K562 (cell line): ENCODE measurements at regions not wholly inside any gene's neighbourhood (a gene's known extent, or its start where the extent isn't known, plus 50 kb on each side); places are given as distances from the start of the nearest gene placed in this dataset.

Source experiments
- DNMT1 ChIP-seq: fragments of 450-650 bp; IDR thresholded peaks from 2 replicates; pipeline ENCODE4 v1.6.1; 2016; ENCODE audit warnings: antibody characterized with exemption, mild to moderate bottlenecking
- FOSL1 ChIP-seq: fragments of 200-800 bp; sonication (Bioruptor generic); conservative IDR thresholded peaks from 2 replicates; pipeline ENCODE4 v1.6.1; 2016; ENCODE audit warnings: missing genetic modification characterization, missing compliant biosample characterization
- GABPA ChIP-seq: fragments of 200-800 bp; sonication (Bioruptor generic); conservative IDR thresholded peaks from 2 replicates; pipeline ENCODE4 v1.6.1; 2016; ENCODE audit warnings: low read depth, missing genetic modification characterization, missing compliant biosample characterization
- JUND ChIP-seq, 2 experiments: IDR thresholded peaks; 2 replicates in 1 of 2; 3 replicates in 1 of 2; pipeline ENCODE4 v1.6.1; 2011; ENCODE audit warnings: borderline replicate concordance in 2 of 2, low read depth in 2 of 2, low read length in 2 of 2, improper control_type of control experiment in 1 of 2, missing biosample characterization in 1 of 2, missing genetic modification characterization in 1 of 2, missing genetic modification reagents in 1 of 2
- POLR2AphosphoS5 ChIP-seq: IDR thresholded peaks from 2 replicates; pipeline ENCODE4 v1.6.1; 2011; ENCODE audit warnings: mild to moderate bottlenecking, low read depth, low read length, moderate library complexity; ENCODE audit not compliant: control insufficient read depth, insufficient read depth
- ZNF3 ChIP-seq: fragments of 250-450 bp; sonication (Bioruptor Pico); IDR thresholded peaks from 2 replicates; pipeline ENCODE4 v1.5.0; 2021; ENCODE audit warnings: mild to moderate bottlenecking, moderate library complexity
- TF ChIP-seq, protein P1 (sequence below): fragments of 250-450 bp; sonication (Bioruptor Pico); IDR thresholded peaks from 2 replicates; pipeline ENCODE4 v1.5.1; 2021; ENCODE audit warnings: mild to moderate bottlenecking

DNA sequence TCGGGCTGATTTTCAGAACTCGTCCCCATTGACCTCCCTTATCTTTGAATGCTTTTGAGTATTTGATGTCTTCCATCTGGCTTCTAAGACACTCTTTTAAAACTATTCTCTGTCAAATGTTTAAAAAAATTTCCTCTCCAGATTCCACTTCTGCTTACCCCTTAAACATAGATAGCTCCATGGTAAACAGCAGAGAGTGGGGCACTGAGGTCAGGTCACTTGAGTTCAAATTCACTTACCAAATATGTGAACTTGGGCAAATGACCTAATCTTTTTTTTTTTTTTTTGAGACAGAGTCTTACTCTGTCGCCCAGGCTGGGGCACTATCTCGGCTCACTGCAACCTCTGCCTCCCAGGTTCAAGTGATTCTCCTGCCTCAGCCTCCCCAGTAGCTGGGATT is 126.8 kb upstream of the CPSF6 start:
- TF ChIP-seq FOSL1 (tag), result no peak
- TF ChIP-seq DNMT1, result no peak
- TF ChIP-seq, protein P1, sequence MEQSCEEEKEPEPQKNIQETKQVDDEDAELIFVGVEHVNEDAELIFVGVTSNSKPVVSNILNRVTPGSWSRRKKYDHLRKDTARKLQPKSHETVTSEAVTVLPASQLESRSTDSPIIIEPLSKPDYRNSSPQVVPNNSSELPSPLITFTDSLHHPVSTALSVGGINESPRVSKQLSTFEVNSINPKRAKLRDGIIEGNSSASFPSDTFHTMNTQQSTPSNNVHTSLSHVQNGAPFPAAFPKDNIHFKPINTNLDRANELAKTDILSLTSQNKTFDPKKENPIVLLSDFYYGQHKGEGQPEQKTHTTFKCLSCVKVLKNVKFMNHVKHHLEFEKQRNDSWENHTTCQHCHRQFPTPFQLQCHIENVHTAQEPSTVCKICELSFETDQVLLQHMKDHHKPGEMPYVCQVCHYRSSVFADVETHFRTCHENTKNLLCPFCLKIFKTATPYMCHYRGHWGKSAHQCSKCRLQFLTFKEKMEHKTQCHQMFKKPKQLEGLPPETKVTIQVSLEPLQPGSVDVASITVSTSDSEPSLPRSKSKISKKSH (CRISPR knock-in tag), result no peak
- no peak for TF ChIP-seq POLR2AphosphoS5
- TF ChIP-seq GABPA (tag), result no peak
- no peak for TF ChIP-seq ZNF3 (CRISPR knock-in tag)
- no peak for TF ChIP-seq JUND (IDR thresholded peaks at IDR 0.05; ENCODE audit: borderline replicate concordance, low read depth, low read length)
- TF ChIP-seq JUND (tag; IDR thresholded peaks at IDR 0.05; ENCODE audit: borderline replicate concordance, low read depth, low read length), result no peak
